Progenitor cell of endocrine pancreas (in vitro differentiated cells): ENCODE measurements at regions not wholly inside any gene's neighbourhood (a gene's known extent, or its start where the extent isn't known, plus 50 kb on each side); places are given as distances from the start of the nearest gene placed in this dataset.

Experiments used
- DNase-seq: peaks from one replicate; pipeline ENCODE4 v3.0.0; 2021; ENCODE audit warnings: low spot score; ENCODE audit not compliant: unreplicated experiment
- H3K27ac Mint-ChIP-seq: 2 replicates; pipeline ENCODE4 v1.8.0; 2021; ENCODE audit warnings: mild to moderate bottlenecking, moderate library complexity, mixed read lengths
- H3K27me3 Mint-ChIP-seq: 2 replicates; pipeline ENCODE4 v1.8.0; 2021; ENCODE audit warnings: mixed read lengths
- H3K36me3 Mint-ChIP-seq: 2 replicates; pipeline ENCODE4 v1.8.0; 2022; ENCODE audit warnings: mixed read lengths; ENCODE audit not compliant: insufficient read depth
- H3K4me1 Mint-ChIP-seq: 2 replicates; pipeline ENCODE4 v1.8.0; 2021; ENCODE audit warnings: low read depth, mixed read lengths
- H3K4me3 Mint-ChIP-seq: 2 replicates; pipeline ENCODE4 v1.8.0; 2021; ENCODE audit warnings: low read depth, mild to moderate bottlenecking, moderate library complexity, mixed read lengths
- H3K9me3 Mint-ChIP-seq: 2 replicates; pipeline ENCODE4 v1.8.0; 2021; ENCODE audit warnings: low read depth, mixed read lengths
- CTCF ChIP-seq: fragments of 200-600 bp; sonication (generic); IDR thresholded peaks from one replicate; pipeline ENCODE4 v1.5.0; 2021; ENCODE audit warnings: antibody characterized with exemption, mild to moderate bottlenecking; ENCODE audit not compliant: unreplicated experiment

GRCh38 chr1:55904541-55904940 is 674.8 kb downstream of the PLPP3 start:
- Mint-ChIP-seq H3K4me1 (no peaks in the 10 kb centered on the region), H3K9me3 (peaks cover 4% of the 10 kb centered on the region), H3K27me3 (no peaks in the 10 kb centered on the region), H3K4me3 (no peak overlapping the region), H3K36me3 (peaks cover 1% of the 10 kb centered on the region), H3K27ac (no peak overlapping the region)
- TF ChIP-seq CTCF: no peak
- DNase-seq: no peak

GRCh38 chr1:55898181-55898580 is 681.2 kb downstream of the PLPP3 start:
- Mint-ChIP-seq H3K27ac (no peak overlapping the region), H3K4me3 (no peak overlapping the region), H3K36me3 (peaks cover 4% of the 10 kb centered on the region), H3K27me3 (no peaks in the 10 kb centered on the region), H3K4me1 (no peaks in the 10 kb centered on the region), H3K9me3 (peaks cover 22% of the 10 kb centered on the region)
- no peak for DNase-seq
- TF ChIP-seq CTCF: no peak

GRCh38 chr1:55896210-55896609 is 681.0 kb upstream of the USP24 start:
- Mint-ChIP-seq H3K27me3 (no peaks in the 10 kb centered on the region), H3K9me3 (peaks cover 41% of the 10 kb centered on the region), H3K4me3 (no peak overlapping the region), H3K4me1 (no peaks in the 10 kb centered on the region), H3K27ac (no peak overlapping the region), H3K36me3 (peaks cover 9% of the 10 kb centered on the region)
- TF ChIP-seq CTCF: no peak
- DNase-seq: no peak

GRCh38 chr1:55894521-55894920 is 679.4 kb upstream of the USP24 start:
- no peak overlapping the region for H3K4me3 Mint-ChIP-seq
- H3K9me3 Mint-ChIP-seq: peaks cover 37% of the 10 kb centered on the region

GRCh38 chr1:55893155-55893554 is 678.0 kb upstream of the USP24 start:
- Mint-ChIP-seq H3K9me3 (peaks cover 32% of the 10 kb centered on the region), H3K27ac (no peak overlapping the region), H3K4me1 (peaks cover 1% of the 10 kb centered on the region), H3K4me3 (no peak overlapping the region), H3K27me3 (no peaks in the 10 kb centered on the region), H3K36me3 (peaks cover 7% of the 10 kb centered on the region)
- DNase-seq: no peak
- peak; percentile 34 for TF ChIP-seq CTCF

More at GRCh38 chr1:55894521-55894920, 679.4 kb upstream of the USP24 start:
- peaks cover 7% of the 10 kb centered on the region for H3K36me3 Mint-ChIP-seq
- no peak for TF ChIP-seq CTCF
- no peak for DNase-seq
- H3K27me3 Mint-ChIP-seq: no peaks in the 10 kb centered on the region
- no peak overlapping the region for H3K27ac Mint-ChIP-seq
- H3K4me1 Mint-ChIP-seq: no peaks in the 10 kb centered on the region
